Adrenal gland (tissue), 5 donors: ENCODE measurements at regions not wholly inside any gene's neighbourhood (a gene's known extent, or its start where the extent isn't known, plus 50 kb on each side); places are given as distances from the start of the nearest gene placed in this dataset.

Source experiments
- POLR2A ChIP-seq, 2 donors: fragments of 450-650 bp; IDR thresholded peaks; one replicate each; pipeline ENCODE4 v1.6.1; 2017; ENCODE audit warnings: antibody characterized with exemption in 2 of 2, mild to moderate bottlenecking in 2 of 2, moderate library complexity in 1 of 2
- TF ChIP-seq, protein P1 (sequence below), 6 experiments: fragments of 450-650 bp in 4 of 6; fragments of 200-600 bp in 2 of 6; sonication (generic) in 1 of 6; IDR thresholded peaks; 1 replicate in 5 of 6; 2 replicates in 1 of 6; pipeline versions ENCODE4 v1.5.1 to v1.8.0; 2016 to 2021; ENCODE audit warnings: antibody characterized with exemption in 6 of 6, mild to moderate bottlenecking in 2 of 6, moderate library complexity in 1 of 6
- donor health status: DM: no; HTN: no; CAD: no.

DNA sequence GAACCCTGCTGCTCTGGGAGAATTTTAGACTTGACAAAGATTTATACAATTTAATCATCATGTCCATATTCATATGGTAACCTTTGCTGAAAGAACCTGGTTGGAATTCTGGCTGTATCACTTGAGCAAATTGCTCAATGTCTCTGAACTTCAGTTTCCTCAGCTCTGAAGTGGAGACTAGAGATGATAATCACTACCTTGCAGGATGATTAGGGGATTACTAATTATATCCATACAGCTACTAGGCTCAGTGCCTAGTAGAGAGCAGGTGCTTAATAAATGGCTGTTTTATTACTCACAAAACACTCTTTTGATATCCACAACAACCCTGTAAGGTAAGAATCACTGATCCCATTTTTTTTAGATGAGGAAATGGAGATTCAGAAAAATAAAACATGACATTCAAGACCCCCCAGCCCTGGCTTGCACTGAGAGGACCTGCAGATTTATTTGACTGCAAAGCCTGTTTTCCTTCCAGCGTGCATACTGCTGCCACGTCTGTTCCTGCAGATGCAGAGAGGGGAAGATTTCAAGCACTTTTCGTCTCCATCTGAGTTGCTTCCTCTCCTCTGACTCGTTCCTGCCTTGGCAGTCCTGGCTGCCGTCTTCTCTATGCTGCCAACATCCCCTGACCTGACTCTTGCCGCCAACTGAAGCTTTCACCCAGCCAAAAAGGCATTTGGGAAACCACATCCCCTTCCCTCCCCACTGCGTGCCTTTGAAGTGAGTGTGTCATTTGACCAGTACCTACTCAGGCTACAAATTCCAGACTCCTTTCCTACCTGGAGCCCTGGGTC lies 203.0 kb downstream of the PLPP3 start:
- TF ChIP-seq, protein P1, sequence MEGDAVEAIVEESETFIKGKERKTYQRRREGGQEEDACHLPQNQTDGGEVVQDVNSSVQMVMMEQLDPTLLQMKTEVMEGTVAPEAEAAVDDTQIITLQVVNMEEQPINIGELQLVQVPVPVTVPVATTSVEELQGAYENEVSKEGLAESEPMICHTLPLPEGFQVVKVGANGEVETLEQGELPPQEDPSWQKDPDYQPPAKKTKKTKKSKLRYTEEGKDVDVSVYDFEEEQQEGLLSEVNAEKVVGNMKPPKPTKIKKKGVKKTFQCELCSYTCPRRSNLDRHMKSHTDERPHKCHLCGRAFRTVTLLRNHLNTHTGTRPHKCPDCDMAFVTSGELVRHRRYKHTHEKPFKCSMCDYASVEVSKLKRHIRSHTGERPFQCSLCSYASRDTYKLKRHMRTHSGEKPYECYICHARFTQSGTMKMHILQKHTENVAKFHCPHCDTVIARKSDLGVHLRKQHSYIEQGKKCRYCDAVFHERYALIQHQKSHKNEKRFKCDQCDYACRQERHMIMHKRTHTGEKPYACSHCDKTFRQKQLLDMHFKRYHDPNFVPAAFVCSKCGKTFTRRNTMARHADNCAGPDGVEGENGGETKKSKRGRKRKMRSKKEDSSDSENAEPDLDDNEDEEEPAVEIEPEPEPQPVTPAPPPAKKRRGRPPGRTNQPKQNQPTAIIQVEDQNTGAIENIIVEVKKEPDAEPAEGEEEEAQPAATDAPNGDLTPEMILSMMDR (IDR thresholded peaks at IDR 0.05): no peak
- no peak for TF ChIP-seq POLR2A (IDR thresholded peaks at IDR 0.05)
